GM13976 (cell line): ENCODE measurements at regions not wholly inside any gene's neighbourhood (a gene's known extent, or its start where the extent isn't known, plus 50 kb on each side); places are given as distances from the start of the nearest gene placed in this dataset.

Experiments
- DNase-seq: peaks from one replicate; pipeline ENCODE4 v3.0.0; 2012; ENCODE audit warnings: low spot score
- in situ Hi-C: fragments of 300-500 bp; cut with MboI; formaldehyde crosslinking; loops from one replicate; pipeline ENCODE4 v1.12.0; 2022; ENCODE audit warnings: low sequenced_read_pairs, mixed read lengths, inconsistent platforms; ENCODE audit not compliant: unreplicated experiment
- TF ChIP-seq, protein P1 (sequence below): IDR thresholded peaks from 2 replicates; pipeline ENCODE4 v1.5.1; 2012; ENCODE audit warnings: borderline replicate concordance, mild to moderate bottlenecking; ENCODE audit not compliant: insufficient read depth; ENCODE audit errors: extremely low read depth, missing control alignments, control extremely low read depth

DNA sequence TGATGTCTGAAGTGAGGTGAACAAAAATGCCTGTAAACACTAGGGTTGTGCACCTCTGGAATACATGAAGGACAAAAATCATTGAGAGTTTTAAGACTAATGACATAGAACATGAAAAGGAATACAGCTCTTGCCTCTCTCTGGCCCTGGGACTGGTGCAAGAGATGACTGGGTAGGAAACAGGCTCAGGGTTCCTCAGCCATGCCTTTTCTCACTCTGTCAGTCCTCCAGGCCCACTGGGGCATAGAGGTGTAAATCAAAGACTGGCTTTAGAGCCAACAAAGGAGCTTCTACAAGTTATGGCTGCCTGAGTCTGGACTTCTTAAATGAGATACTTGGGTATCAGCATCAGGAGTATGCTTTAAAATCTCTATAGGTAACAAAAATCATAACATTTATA lies 554.7 kb upstream of the KCNMB2 start:
- no peak for DNase-seq
- TF ChIP-seq, protein P1, sequence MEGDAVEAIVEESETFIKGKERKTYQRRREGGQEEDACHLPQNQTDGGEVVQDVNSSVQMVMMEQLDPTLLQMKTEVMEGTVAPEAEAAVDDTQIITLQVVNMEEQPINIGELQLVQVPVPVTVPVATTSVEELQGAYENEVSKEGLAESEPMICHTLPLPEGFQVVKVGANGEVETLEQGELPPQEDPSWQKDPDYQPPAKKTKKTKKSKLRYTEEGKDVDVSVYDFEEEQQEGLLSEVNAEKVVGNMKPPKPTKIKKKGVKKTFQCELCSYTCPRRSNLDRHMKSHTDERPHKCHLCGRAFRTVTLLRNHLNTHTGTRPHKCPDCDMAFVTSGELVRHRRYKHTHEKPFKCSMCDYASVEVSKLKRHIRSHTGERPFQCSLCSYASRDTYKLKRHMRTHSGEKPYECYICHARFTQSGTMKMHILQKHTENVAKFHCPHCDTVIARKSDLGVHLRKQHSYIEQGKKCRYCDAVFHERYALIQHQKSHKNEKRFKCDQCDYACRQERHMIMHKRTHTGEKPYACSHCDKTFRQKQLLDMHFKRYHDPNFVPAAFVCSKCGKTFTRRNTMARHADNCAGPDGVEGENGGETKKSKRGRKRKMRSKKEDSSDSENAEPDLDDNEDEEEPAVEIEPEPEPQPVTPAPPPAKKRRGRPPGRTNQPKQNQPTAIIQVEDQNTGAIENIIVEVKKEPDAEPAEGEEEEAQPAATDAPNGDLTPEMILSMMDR = no peak
- in situ Hi-C loops = no loop called here

DNA sequence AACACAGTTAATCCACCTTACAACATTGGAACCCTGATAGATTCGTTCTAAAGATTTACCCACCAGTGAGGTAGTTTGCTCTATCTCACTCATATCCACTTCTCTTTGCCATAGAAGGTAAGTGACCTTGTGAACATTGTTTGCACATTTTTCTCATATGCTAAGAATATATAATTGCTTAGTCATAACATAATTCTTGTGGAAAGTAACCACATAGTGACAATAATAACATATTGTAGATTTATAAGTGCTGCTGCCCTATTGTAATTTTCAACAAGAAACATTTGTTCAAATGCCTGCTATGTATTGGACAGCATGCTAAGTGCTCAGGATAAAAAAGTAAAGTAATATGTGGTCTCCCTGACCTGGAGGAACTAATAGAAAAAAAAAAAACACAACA lies 554.2 kb upstream of the KCNMB2 start:
- in situ Hi-C loops = no loop called here
- TF ChIP-seq, protein P1 = no peak
- DNase-seq = no peak

DNA sequence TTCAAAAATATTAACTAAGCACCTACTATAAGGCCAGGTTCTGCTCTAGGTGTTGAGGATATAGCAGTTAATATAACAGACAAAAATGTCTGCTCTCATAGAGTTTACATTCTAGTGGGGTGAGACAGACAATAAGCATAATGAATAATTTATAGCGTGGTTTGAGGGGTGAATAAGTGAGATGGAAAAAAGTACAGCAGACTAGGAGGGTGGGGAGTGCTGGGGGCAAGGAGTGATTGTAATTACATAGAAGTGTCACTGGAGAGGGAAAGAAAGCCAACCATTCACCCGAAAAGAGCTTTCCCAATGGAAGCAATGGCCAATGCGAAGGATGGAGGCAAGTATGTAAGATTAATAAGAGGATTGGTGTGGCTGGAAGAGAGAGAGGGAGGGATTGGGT lies 552.9 kb upstream of the KCNMB2 start:
- no peak for DNase-seq
- TF ChIP-seq, protein P1 = no peak
- in situ Hi-C loops = no loop called here

DNA sequence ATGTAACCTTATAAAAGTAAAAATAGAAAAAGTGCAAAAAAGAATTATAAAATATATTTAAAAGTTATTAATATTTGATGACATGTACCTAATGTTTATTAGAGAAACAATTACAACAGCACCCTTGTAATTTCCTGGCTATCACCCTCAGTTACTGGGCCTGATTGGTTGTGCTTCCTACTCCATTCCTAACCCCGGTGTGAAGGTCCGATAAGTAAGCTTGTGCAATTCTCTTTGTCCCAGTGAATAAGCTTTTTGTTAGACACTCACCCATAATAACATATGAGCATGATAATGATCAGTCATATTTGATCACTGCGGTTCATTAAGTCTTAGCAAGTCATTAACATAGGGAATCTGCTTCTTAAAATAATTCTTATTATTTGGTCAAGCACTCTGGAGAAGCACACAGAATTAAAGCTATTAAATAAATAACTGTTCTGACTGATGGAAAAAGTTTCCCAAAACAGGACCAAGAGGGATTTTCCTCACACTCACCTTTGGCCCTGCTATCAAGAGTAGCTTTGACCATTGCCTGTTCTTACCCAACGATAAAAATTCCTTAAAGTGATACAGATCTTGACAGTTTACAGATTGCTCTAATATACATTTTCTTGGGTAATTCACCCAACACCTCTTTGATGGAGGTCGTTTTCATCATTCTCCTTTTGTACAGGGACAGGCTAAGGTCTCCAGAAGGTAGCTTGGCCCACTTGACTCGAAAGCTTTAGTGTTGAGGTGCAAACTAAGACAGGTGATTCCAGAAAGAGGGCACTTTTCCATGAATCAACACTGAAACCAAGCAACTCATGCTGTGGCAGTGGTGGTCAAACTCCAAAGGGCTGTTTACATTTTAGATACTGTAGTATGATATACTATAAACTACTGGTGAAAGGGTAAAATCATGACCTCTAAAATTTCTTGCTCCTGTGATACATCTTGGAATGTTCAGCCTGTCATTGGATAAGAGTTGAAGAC lies 543.0 kb upstream of the KCNMB2 start:
- TF ChIP-seq, protein P1 = no peak
- DNase-seq = no peak
- in situ Hi-C loops = no loop called here

DNA sequence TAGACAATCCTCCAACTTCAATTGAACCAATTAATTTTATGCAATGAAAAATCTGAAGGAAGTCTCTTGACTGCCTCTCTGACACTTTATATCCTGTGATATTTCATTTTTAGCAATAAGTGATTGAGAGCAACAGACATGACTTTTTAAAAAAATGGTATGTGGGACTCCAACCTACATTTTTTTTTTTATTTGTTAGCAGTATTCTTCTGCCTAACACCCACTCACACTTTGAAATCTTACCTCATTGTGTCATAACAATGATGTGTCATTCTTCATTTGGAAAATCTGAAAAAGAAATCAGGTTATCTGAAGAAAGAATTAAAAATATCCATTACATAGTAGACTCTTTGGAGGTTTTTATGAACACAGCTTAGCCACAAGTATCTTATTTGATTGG lies 541.3 kb upstream of the KCNMB2 start:
- in situ Hi-C loops = no loop called here
- TF ChIP-seq, protein P1 = no peak
- DNase-seq = no peak

DNA sequence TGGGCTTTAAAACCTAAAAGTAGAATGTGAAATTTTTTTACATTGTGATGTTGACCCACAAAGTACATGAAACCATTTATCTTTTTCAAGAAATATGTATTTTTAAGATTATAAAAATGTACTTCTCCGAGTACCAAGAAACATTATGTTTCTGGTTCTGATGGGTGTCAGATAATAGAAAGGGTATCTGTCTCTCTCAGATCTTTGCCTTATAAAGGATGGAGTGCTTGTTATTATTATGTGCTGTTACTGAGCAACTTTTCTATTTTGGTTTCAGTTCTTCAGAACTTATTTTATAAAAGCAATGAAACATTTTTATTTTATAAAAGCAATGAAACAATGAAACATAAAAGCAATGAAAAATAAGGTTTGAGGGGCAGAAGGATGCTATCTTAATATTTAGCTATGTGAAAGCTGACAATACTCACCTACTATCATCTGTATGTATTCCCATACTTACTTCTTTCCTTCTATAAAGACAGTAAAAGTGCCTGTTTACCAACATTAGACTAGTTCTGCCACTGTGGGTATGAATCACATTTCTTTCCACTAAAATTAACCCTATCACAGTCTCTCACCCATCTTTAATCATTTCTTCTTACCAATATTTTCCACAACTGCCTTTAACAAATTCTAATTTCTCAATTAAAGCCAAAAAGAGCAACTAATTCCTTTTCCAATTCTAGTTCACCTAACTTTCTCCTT lies 540.7 kb upstream of the KCNMB2 start:
- in situ Hi-C loops = no loop called here
- DNase-seq = no peak
- TF ChIP-seq, protein P1 = no peak
